ENCODE measurements at regions not wholly inside any gene's neighbourhood (a gene's known extent, or its start where the extent isn't known, plus 50 kb on each side); places are given as distances from the start of the nearest gene placed in this dataset.

GRCh38 chr6:146925846-146926245 is 278.4 kb upstream of the STXBP5 start (continued):
- no peak for TF ChIP-seq GATA4 (IDR thresholded peaks at IDR 0.05; ENCODE audit: borderline replicate concordance, low read depth)
- TF ChIP-seq ZNF768 (CRISPR knock-in tag; IDR thresholded peaks at IDR 0.05) = no peak
- TF ChIP-seq ETV6 (CRISPR knock-in tag; conservative IDR thresholded peaks at IDR 0.05) = no peak

GRCh38 chr6:146928503-146928902 is 275.7 kb upstream of the STXBP5 start:
- no peak overlapping the region for H3K9ac ChIP-seq (ENCODE audit: insufficient read depth, low read depth, low read length)
- no peaks in the 10 kb centered on the region for H3K9me3 ChIP-seq (ENCODE audit: low read length)
- FAIRE-seq (no peak), ATAC-seq (no peak), DNase-seq (ENCODE audit: low spot score) (no peak)
- H3K36me3 ChIP-seq (replicated peaks in 1 of 2; ENCODE audit: control insufficient read depth in 1 of 2, insufficient read depth in 2 of 2, low read length in 2 of 2) = no peaks in the 10 kb centered on the region
- no peaks in the 10 kb centered on the region; a peak in 1 of 5 replicates for H3K27me3 ChIP-seq (ENCODE audit: control insufficient read depth in 1 of 2, insufficient read depth in 2 of 2, low read length in 2 of 2)
- no TSS peak for BruUV-seq (replicated peaks)
- no peaks in the 10 kb centered on the region for H3K79me2 ChIP-seq (ENCODE audit: insufficient read depth, low read length)
- in situ Hi-C loops (cut with HindIII; ENCODE audit: extremely low pct_ligation_motif_present, low pct_unique_long_range_greater_than_20kb) = no loop called here
- 18% methylated on average over 2 of the region's 2 CpGs for WGBS (ENCODE audit: low lambda C conversion rate)
- no peak overlapping the region for H3K4me3 ChIP-seq (replicated peaks in 1 of 3; ENCODE audit: insufficient read depth in 1 of 3, low read depth in 2 of 3, low read length in 3 of 3)
- no peak overlapping the region for H3K27ac ChIP-seq (ENCODE audit: extremely low read length, insufficient read depth, low read length)
- no peaks in the 10 kb centered on the region for H3K4me1 ChIP-seq (ENCODE audit: insufficient read depth, low read length)
- CTCF ChIA-PET (ENCODE audit: low intra/inter-chr PET ratio, low total read pairs) = no interaction called here
- no peak for TF ChIP-seq RORA (CRISPR knock-in tag; IDR thresholded peaks at IDR 0.05)
- TF ChIP-seq ZBTB40 (IDR thresholded peaks at IDR 0.05) = peak; percentile 76
- no peak for TF ChIP-seq ZBTB40 (CRISPR knock-in tag; IDR thresholded peaks at IDR 0.05)
- POLR2A ChIA-PET = no interaction called here
- H2AFZ ChIP-seq (ENCODE audit: low read length) = no peak overlapping the region
- H4K20me1 ChIP-seq (ENCODE audit: insufficient read depth, low read length) = no peaks in the 10 kb centered on the region
- intact Hi-C loops (cut with micrococcal nuclease; ENCODE audit: unreplicated experiment) = no loop called here
- no peak overlapping the region for H3K4me2 ChIP-seq (ENCODE audit: low read depth, low read length)
